ENCODE measurements at regions not wholly inside any gene's neighbourhood (a gene's known extent, or its start where the extent isn't known, plus 50 kb on each side); places are given as distances from the start of the nearest gene placed in this dataset.

GRCh38 chr9:2337627-2338026 is 284.0 kb upstream of the VLDLR start:
- Histone ChIP-seq H3K4me3 (ENCODE audit: low read depth, low read length) (no peak overlapping the region), H3K36me3 (ENCODE audit: control insufficient read depth, insufficient read depth, low read length) (no peaks in the 10 kb centered on the region), H3K27me3 (ENCODE audit: control insufficient read depth, insufficient read depth, low read length) (no peaks in the 10 kb centered on the region)
- TF ChIP-seq CTCF (IDR thresholded peaks at IDR 0.05; ENCODE audit: insufficient read depth, low read length, poor library complexity, severe bottlenecking): no peak
- no peak for DNase-seq (ENCODE audit: low read depth)

- no peak for TF ChIP-seq CTCF (IDR thresholded peaks at IDR 0.05; ENCODE audit: insufficient read depth, low read length, poor library complexity, severe bottlenecking)
- Histone ChIP-seq H3K27me3 (ENCODE audit: control insufficient read depth, insufficient read depth, low read length) (no peaks in the 10 kb centered on the region), H3K36me3 (ENCODE audit: control insufficient read depth, insufficient read depth, low read length) (no peaks in the 10 kb centered on the region), H3K4me3 (ENCODE audit: low read depth, low read length) (no peak overlapping the region)
- DNase-seq (ENCODE audit: low read depth): peak; percentile 7
Observed at GRCh38 chr9:2338777-2339365, 282.7 kb upstream of the VLDLR start.

- H3K36me3 ChIP-seq (ENCODE audit: control insufficient read depth, insufficient read depth, low read length): no peaks in the 10 kb centered on the region
- no peak for DNase-seq (ENCODE audit: low read depth)
- no peaks in the 10 kb centered on the region for H3K27me3 ChIP-seq (ENCODE audit: control insufficient read depth, insufficient read depth, low read length)
- no peak overlapping the region for H3K4me3 ChIP-seq (ENCODE audit: low read depth, low read length)
- no peak for TF ChIP-seq CTCF (IDR thresholded peaks at IDR 0.05; ENCODE audit: insufficient read depth, low read length, poor library complexity, severe bottlenecking)
Observed at GRCh38 chr9:2339416-2339815, 282.2 kb upstream of the VLDLR start.

GRCh38 chr9:2340046-2340760 is 281.4 kb upstream of the VLDLR start:
- DNase-seq (ENCODE audit: low read depth): peak; percentile 72

GRCh38 chr9:2341126-2341525 is 280.5 kb upstream of the VLDLR start:
- Histone ChIP-seq H3K27me3 (ENCODE audit: control insufficient read depth, insufficient read depth, low read length) (no peaks in the 10 kb centered on the region), H3K36me3 (ENCODE audit: control insufficient read depth, insufficient read depth, low read length) (no peaks in the 10 kb centered on the region), H3K4me3 (ENCODE audit: low read depth, low read length) (no peak overlapping the region)
- no peak for TF ChIP-seq CTCF (IDR thresholded peaks at IDR 0.05; ENCODE audit: insufficient read depth, low read length, poor library complexity, severe bottlenecking)
- no peak for DNase-seq (ENCODE audit: low read depth)

More at GRCh38 chr9:2340046-2340760, 281.4 kb upstream of the VLDLR start:
- H3K4me3 ChIP-seq (ENCODE audit: low read depth, low read length): no peak overlapping the region
- H3K27me3 ChIP-seq (ENCODE audit: control insufficient read depth, insufficient read depth, low read length): no peaks in the 10 kb centered on the region
- H3K36me3 ChIP-seq (ENCODE audit: control insufficient read depth, insufficient read depth, low read length): no peaks in the 10 kb centered on the region
- TF ChIP-seq CTCF (IDR thresholded peaks at IDR 0.05; ENCODE audit: insufficient read depth, low read length, poor library complexity, severe bottlenecking): no peak

GRCh38 chr9:2341956-2342355 is 279.6 kb upstream of the VLDLR start:
- DNase-seq (ENCODE audit: low read depth): no peak
- no peaks in the 10 kb centered on the region for H3K36me3 ChIP-seq (ENCODE audit: control insufficient read depth, insufficient read depth, low read length)
- H3K27me3 ChIP-seq (ENCODE audit: control insufficient read depth, insufficient read depth, low read length): no peaks in the 10 kb centered on the region
- no peak for TF ChIP-seq CTCF (IDR thresholded peaks at IDR 0.05; ENCODE audit: insufficient read depth, low read length, poor library complexity, severe bottlenecking)
- H3K4me3 ChIP-seq (ENCODE audit: low read depth, low read length): no peak overlapping the region
